OCI-M1 (cell line): ENCODE measurements at regions not wholly inside any gene's neighbourhood (a gene's known extent, or its start where the extent isn't known, plus 50 kb on each side); places are given as distances from the start of the nearest gene placed in this dataset.
A peak's percentile ranks its signal among the peaks of the same experiment; 100 is the strongest.
"Not testable (repeated sequence)": the region's sequence is repeated elsewhere in the genome, so short reads cannot be mapped to it uniquely, and the experiment has no call there.

Source experiments
- DNase-seq: peaks from one replicate; lab custom pipeline; 2025; lab: John Stamatoyannopoulos, UW

GRCh38 chr16:59632276-59632855 lies 898.2 kb upstream of the GOT2 start:
- peak; percentile 90 for DNase-seq

GRCh38 chr16:59624381-59624780 lies 890.3 kb upstream of the GOT2 start:
- not testable (repeated sequence) for DNase-seq

GRCh38 chr16:59614466-59615240 lies 880.5 kb upstream of the GOT2 start:
- no peak for DNase-seq

- DNase-seq = not testable (repeated sequence)
Observed at GRCh38 chr16:59612910-59613620, 878.9 kb upstream of the GOT2 start.

- no peak for DNase-seq
Observed at GRCh38 chr16:59612094-59612493, 878.0 kb upstream of the GOT2 start.

- no peak for DNase-seq
Observed at GRCh38 chr16:59611556-59611955, 877.4 kb upstream of the GOT2 start.

- no peak for DNase-seq
Observed at GRCh38 chr16:59605706-59606105, 871.6 kb upstream of the GOT2 start.

GRCh38 chr16:59604354-59604753 lies 870.2 kb upstream of the GOT2 start:
- no peak for DNase-seq

GRCh38 chr16:59601452-59601851 lies 867.3 kb upstream of the GOT2 start:
- DNase-seq = no peak

- DNase-seq = no peak
Observed at GRCh38 chr16:59597269-59597668, 863.2 kb upstream of the GOT2 start.

- no peak for DNase-seq
Observed at GRCh38 chr16:59596693-59597092, 862.6 kb upstream of the GOT2 start.

GRCh38 chr16:59593194-59593661 lies 859.1 kb upstream of the GOT2 start:
- DNase-seq = no peak

- DNase-seq = peak; percentile 28
Observed at GRCh38 chr16:59591480-59591879, 857.4 kb upstream of the GOT2 start.

- DNase-seq = no peak
Observed at GRCh38 chr16:59590845-59591244, 856.7 kb upstream of the GOT2 start.

GRCh38 chr16:59586331-59586730 lies 852.2 kb upstream of the GOT2 start:
- no peak for DNase-seq

GRCh38 chr16:59574296-59574695 lies 840.2 kb upstream of the GOT2 start:
- DNase-seq = no peak

GRCh38 chr16:59573528-59574271 lies 839.6 kb upstream of the GOT2 start:
- no peak for DNase-seq

GRCh38 chr16:59567496-59567895 lies 833.4 kb upstream of the GOT2 start:
- DNase-seq = no peak

GRCh38 chr16:59566446-59566845 lies 832.3 kb upstream of the GOT2 start:
- DNase-seq = no peak

GRCh38 chr16:59558679-59559078 lies 824.6 kb upstream of the GOT2 start:
- DNase-seq = no peak

- no peak for DNase-seq
Observed at GRCh38 chr16:59552164-59552563, 818.0 kb upstream of the GOT2 start.

- DNase-seq = no peak
Observed at GRCh38 chr16:59545721-59546120, 811.6 kb upstream of the GOT2 start.
